ENCODE measurements at regions not wholly inside any gene's neighbourhood (a gene's known extent, or its start where the extent isn't known, plus 50 kb on each side); places are given as distances from the start of the nearest gene placed in this dataset.

- TF ChIP-seq CTCF (IDR thresholded peaks at IDR 0.05; ENCODE audit: low read depth, low read length, poor library complexity, severe bottlenecking): no peak
- no peak for TF ChIP-seq EZH2phosphoT487 (IDR thresholded peaks at IDR 0.05; ENCODE audit: borderline replicate concordance, low read length)
These were observed 798.3 kb downstream of the MAFB start for GRCh38 chr20:39890697-39891096.

Measured in DOHH2 (cell line).